GM13976 (cell line): ENCODE measurements at regions not wholly inside any gene's neighbourhood (a gene's known extent, or its start where the extent isn't known, plus 50 kb on each side); places are given as distances from the start of the nearest gene placed in this dataset.

Source experiments
- DNase-seq: peaks from one replicate; pipeline ENCODE4 v3.0.0; 2012; ENCODE audit warnings: low spot score
- CTCF ChIP-seq: IDR thresholded peaks from 2 replicates; pipeline ENCODE4 v1.5.1; 2012; ENCODE audit warnings: borderline replicate concordance, mild to moderate bottlenecking; ENCODE audit not compliant: insufficient read depth; ENCODE audit errors: extremely low read depth, missing control alignments, control extremely low read depth
- in situ Hi-C: fragments of 300-500 bp; cut with MboI; formaldehyde crosslinking; loops from one replicate; pipeline ENCODE4 v1.12.0; 2022; ENCODE audit warnings: low sequenced_read_pairs, mixed read lengths, inconsistent platforms; ENCODE audit not compliant: unreplicated experiment

- DNase-seq, result no peak
- TF ChIP-seq CTCF, result no peak
- in situ Hi-C loops, result no loop called here
These were observed 337.1 kb downstream of the PCNX1 start for GRCh38 chr14:71244341-71244740.

- TF ChIP-seq CTCF, result no peak
- DNase-seq, result no peak
These were observed 338.6 kb downstream of the PCNX1 start for GRCh38 chr14:71245659-71246361.

GRCh38 chr14:71246539-71246938, 339.3 kb downstream of the PCNX1 start:
- in situ Hi-C loops, result no loop called here
- no peak for DNase-seq
- no peak for TF ChIP-seq CTCF

More at GRCh38 chr14:71245659-71246361, 338.6 kb downstream of the PCNX1 start:
- in situ Hi-C loops, result no loop called here

GRCh38 chr14:71247106-71247505, 339.8 kb downstream of the PCNX1 start:
- in situ Hi-C loops, result no loop called here
- TF ChIP-seq CTCF, result no peak
- DNase-seq, result no peak

GRCh38 chr14:71248194-71248593, 340.9 kb downstream of the PCNX1 start:
- in situ Hi-C loops, result no loop called here
- no peak for TF ChIP-seq CTCF

GRCh38 chr14:71250347-71250746, 343.1 kb downstream of the PCNX1 start:
- in situ Hi-C loops, result no loop called here
- no peak for DNase-seq
- no peak for TF ChIP-seq CTCF

More at GRCh38 chr14:71248194-71248593, 340.9 kb downstream of the PCNX1 start:
- no peak for DNase-seq
